PFSK-1 (cell line): ENCODE measurements at regions not wholly inside any gene's neighbourhood (a gene's known extent, or its start where the extent isn't known, plus 50 kb on each side); places are given as distances from the start of the nearest gene placed in this dataset.

Experiments used
- FOXP2 ChIP-seq: optimal IDR thresholded peaks from 2 replicates; pipeline ENCODE3; 2011; ENCODE audit warnings: borderline replicate concordance, control low read depth, inconsistent platforms; ENCODE audit not compliant: insufficient read depth; ENCODE audit errors: extremely low read length, extremely low read depth
- POLR2AphosphoS5 ChIP-seq: IDR thresholded peaks from 2 replicates; pipeline ENCODE4 v1.6.1; 2012; ENCODE audit warnings: low read depth, mild to moderate bottlenecking, control low read depth, low read length, moderate library complexity
- REST ChIP-seq, 2 experiments: IDR thresholded peaks; 2 replicates each; pipeline versions ENCODE4 v1.6.1 to v1.8.0; 2011 to 2012; ENCODE audit warnings: low read depth in 2 of 2, low read length in 2 of 2, control low read depth in 1 of 2, inconsistent platforms in 1 of 2, mild to moderate bottlenecking in 1 of 2, moderate library complexity in 1 of 2; ENCODE audit not compliant: insufficient read depth in 1 of 2
- SIN3A ChIP-seq: IDR thresholded peaks from 2 replicates; pipeline ENCODE4 v1.6.1; 2012; ENCODE audit warnings: mild to moderate bottlenecking, low read length, moderate library complexity, borderline replicate concordance; ENCODE audit not compliant: insufficient read depth
- TAF1 ChIP-seq: IDR thresholded peaks from 2 replicates; pipeline ENCODE4 v1.6.1; 2012; ENCODE audit warnings: low read length, control low read depth, borderline replicate concordance; ENCODE audit not compliant: insufficient read depth

- no peak for TF ChIP-seq POLR2AphosphoS5
- TF ChIP-seq REST (IDR thresholded peaks at IDR 0.05; ENCODE audit: insufficient read depth in 1 of 2, low read depth in 2 of 2, low read length in 2 of 2): no peak
- no peak for TF ChIP-seq SIN3A
- no peak for TF ChIP-seq FOXP2
- TF ChIP-seq TAF1: no peak
These were observed 484.4 kb downstream of the ATP23 start for GRCh38 chr12:58425481-58426392.

DNA sequence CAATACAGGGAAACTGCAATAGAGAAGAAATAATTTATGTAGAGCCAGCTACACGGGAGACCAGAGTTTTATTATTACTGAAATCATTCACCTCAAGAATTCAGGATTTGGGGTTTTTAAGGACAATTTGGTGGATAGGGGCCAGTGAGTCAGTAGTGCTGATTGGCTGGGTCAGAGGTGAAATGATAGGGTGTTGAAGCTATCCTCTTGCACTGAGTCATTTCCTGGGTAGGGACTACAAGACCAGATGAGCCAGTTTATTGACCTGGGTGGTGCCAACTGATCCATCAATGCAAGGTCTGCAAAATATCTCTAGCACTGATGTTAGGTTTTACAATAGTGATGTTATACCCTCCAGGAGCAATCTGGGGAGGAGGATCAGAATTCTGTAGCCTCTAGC is 486.3 kb downstream of the LRIG3 start:
- TF ChIP-seq FOXP2 (no peak), TAF1 (no peak), REST (IDR thresholded peaks at IDR 0.05; ENCODE audit: insufficient read depth in 1 of 2, low read depth in 2 of 2, low read length in 2 of 2) (no peak)

DNA sequence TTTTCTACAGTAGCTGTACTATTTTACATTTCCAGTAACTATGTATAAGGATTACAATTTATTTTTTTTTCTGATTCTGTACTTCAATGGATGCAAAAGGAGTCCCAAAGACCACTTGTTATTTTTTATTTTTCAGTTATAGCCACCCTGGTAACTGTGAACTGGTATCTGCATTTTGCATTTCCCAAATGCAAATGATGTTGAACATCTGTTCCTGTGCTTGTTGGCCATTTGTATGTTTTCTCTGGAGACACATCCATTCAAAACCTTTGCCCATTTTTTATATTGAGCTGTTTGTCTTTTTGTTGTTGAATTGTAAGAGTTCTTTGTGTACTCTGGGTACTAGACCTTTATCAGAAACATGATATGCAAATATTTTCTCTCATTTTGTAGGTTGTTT is 485.6 kb downstream of the LRIG3 start:
- TF ChIP-seq REST (IDR thresholded peaks at IDR 0.05; ENCODE audit: insufficient read depth in 1 of 2, low read depth in 2 of 2, low read length in 2 of 2): no peak
- no peak for TF ChIP-seq FOXP2
- no peak for TF ChIP-seq POLR2AphosphoS5
- no peak for TF ChIP-seq TAF1
- TF ChIP-seq SIN3A: no peak

- TF ChIP-seq TAF1: no peak
- no peak for TF ChIP-seq FOXP2
- no peak for TF ChIP-seq SIN3A
- no peak for TF ChIP-seq REST (IDR thresholded peaks at IDR 0.05; ENCODE audit: insufficient read depth in 1 of 2, low read depth in 2 of 2, low read length in 2 of 2)
- TF ChIP-seq POLR2AphosphoS5: no peak
These were observed 484.7 kb downstream of the LRIG3 start for GRCh38 chr12:58435647-58436046.

DNA sequence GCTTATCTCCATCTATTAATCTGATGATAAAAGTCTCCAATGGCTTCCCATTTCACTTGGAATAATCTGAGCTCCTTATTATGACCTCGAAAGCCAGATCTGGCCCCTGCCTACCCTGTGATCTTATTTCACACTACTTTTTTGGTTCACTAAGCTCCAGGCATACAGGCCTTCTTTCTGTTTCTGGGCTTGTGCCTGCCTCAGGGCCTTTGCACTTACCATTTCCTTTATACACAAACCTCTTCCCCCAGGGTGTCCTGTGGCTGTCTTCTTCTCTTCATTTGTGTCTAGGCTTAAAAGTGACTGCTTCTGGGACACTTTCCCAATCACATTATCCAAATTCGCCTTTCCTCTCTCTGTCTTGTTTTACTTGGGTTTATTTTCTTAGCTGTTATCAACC is 478.8 kb downstream of the LRIG3 start:
- no peak for TF ChIP-seq REST (IDR thresholded peaks at IDR 0.05; ENCODE audit: insufficient read depth in 1 of 2, low read depth in 2 of 2, low read length in 2 of 2)
- TF ChIP-seq SIN3A: no peak
- no peak for TF ChIP-seq TAF1
- TF ChIP-seq POLR2AphosphoS5: no peak
- TF ChIP-seq FOXP2: no peak
